ENCODE measurements at regions not wholly inside any gene's neighbourhood (a gene's known extent, or its start where the extent isn't known, plus 50 kb on each side); places are given as distances from the start of the nearest gene placed in this dataset.

DNA sequence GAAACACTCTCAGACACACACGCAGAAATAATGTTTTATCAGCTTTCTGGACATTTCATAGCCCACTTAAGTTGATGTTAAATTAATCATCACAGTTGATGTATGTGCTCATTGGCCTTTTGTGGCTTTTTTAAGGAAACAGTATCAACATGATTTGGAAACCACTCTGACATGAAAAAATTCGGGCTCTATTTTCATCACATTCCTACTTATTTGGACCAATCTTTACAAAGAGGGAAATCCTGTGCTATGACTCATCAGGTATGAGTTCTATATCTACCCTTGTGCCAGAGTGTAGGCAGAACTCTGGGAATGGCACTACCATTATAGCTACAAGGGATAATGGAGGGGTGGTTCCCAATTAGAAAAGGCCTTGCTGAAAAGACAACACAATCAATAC, 388.4 kb upstream of the PTGER4 start:
- TF ChIP-seq, protein P1, sequence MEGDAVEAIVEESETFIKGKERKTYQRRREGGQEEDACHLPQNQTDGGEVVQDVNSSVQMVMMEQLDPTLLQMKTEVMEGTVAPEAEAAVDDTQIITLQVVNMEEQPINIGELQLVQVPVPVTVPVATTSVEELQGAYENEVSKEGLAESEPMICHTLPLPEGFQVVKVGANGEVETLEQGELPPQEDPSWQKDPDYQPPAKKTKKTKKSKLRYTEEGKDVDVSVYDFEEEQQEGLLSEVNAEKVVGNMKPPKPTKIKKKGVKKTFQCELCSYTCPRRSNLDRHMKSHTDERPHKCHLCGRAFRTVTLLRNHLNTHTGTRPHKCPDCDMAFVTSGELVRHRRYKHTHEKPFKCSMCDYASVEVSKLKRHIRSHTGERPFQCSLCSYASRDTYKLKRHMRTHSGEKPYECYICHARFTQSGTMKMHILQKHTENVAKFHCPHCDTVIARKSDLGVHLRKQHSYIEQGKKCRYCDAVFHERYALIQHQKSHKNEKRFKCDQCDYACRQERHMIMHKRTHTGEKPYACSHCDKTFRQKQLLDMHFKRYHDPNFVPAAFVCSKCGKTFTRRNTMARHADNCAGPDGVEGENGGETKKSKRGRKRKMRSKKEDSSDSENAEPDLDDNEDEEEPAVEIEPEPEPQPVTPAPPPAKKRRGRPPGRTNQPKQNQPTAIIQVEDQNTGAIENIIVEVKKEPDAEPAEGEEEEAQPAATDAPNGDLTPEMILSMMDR (IDR thresholded peaks at IDR 0.05; ENCODE audit: control extremely low read depth, extremely low read depth), result no peak
- 50 to 75% methylated on average over 2 of the region's 2 CpGs for WGBS, 2 donors
- DNase-seq (no peak), ATAC-seq (ENCODE audit: insufficient read depth, low FRiP score) (no peak)
- Histone ChIP-seq H3K36me3 (ENCODE audit: control insufficient read depth in 4 of 4, insufficient read depth in 4 of 4, low read length in 4 of 4) (no peaks in the 10 kb centered on the region), H3K27me3 (ENCODE audit: control insufficient read depth in 3 of 3, insufficient read depth in 3 of 3, low read length in 2 of 3) (no peaks in the 10 kb centered on the region), H3K9ac (ENCODE audit: insufficient read depth in 1 of 2, low read length in 2 of 2) (no peak overlapping the region), H3K4me3 (no peak overlapping the region), H3K9me3 (ENCODE audit: control insufficient read depth in 4 of 4, insufficient read depth in 3 of 4, low read length in 3 of 4) (peaks cover 0 to 5% (median 0%) of the 10 kb centered on the region in 4 donors), H3K4me1 (ENCODE audit: control insufficient read depth in 5 of 5, insufficient read depth in 5 of 5, low read length in 5 of 5) (no peaks in the 10 kb centered on the region), H3K27ac (ENCODE audit: low read depth in 1 of 2, low read length in 1 of 2) (no peak overlapping the region)

DNA sequence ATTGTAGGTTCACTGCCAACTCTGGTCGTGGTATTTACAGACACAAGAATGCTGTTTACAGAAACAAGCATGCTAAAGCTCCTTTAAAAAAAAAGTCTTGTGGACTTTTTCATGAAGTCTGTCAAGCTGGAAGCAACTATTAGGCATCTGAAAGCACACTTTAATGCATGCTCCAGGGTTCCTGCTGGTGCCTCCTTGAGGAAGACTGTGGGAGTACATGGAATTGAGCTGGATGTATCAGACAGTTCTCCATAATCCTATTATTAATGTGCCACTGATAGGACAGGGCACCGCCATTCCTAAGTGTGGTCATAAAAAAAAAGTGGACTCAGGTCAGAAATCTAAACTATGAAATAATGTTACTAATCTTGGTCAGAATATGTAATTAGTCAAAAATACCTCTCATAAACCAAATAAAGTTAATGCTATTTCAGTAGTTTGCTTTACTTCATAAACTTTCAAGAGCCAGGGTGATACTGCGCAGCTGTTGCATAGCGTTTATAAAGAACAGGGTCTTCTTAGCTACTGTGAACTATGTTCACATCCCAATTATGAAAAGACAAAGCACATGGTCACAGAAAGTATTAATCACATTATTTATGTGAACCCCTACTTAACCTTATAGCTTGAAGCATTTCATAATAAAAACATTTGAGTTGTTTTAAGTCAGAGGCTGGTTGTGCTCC, 390.8 kb upstream of the PTGER4 start:
- TF ChIP-seq, protein P1 (IDR thresholded peaks at IDR 0.05; ENCODE audit: control extremely low read depth, extremely low read depth), result no peak
- no peak for ATAC-seq (ENCODE audit: insufficient read depth, low FRiP score)
- H3K27me3 ChIP-seq (ENCODE audit: control insufficient read depth in 3 of 3, insufficient read depth in 3 of 3, low read length in 2 of 3), result no peaks in the 10 kb centered on the region
- WGBS, 2 donors, result 83 to 90% methylated on average over 4 of the region's 4 CpGs
- no peaks in the 10 kb centered on the region for H3K4me1 ChIP-seq (ENCODE audit: control insufficient read depth in 5 of 5, insufficient read depth in 5 of 5, low read length in 5 of 5)
- H3K9ac ChIP-seq (ENCODE audit: insufficient read depth in 1 of 2, low read length in 2 of 2), result no peak overlapping the region
- no peak overlapping the region for H3K4me3 ChIP-seq
- no peak overlapping the region for H3K27ac ChIP-seq (ENCODE audit: low read depth in 1 of 2, low read length in 1 of 2)
- no peaks in the 10 kb centered on the region for H3K36me3 ChIP-seq (ENCODE audit: control insufficient read depth in 4 of 4, insufficient read depth in 4 of 4, low read length in 4 of 4)
- DNase-seq, result no peak
- peaks cover 0 to 5% (median 0%) of the 10 kb centered on the region in 4 donors for H3K9me3 ChIP-seq (ENCODE audit: control insufficient read depth in 4 of 4, insufficient read depth in 3 of 4, low read length in 3 of 4)

DNA sequence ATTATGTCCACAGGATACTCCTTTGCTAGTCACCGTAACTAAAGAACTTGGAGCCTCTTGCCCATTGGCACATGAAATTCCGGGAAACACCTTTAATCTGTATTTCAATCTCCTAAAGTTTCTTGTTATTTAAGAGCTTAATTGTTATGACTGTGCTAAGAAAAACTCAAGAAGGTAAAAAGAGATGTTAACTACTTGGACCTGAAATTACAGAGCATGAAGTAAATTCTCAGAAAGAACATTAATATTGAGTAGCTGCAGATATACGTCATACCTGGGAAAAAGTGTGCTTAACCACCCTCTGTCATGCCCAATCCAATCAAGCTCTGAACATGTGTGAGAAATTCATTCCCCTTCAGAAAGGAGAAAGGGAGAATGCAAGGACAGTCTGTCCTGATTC, 394.9 kb upstream of the PTGER4 start:
- Histone ChIP-seq H3K36me3 (ENCODE audit: control insufficient read depth in 4 of 4, insufficient read depth in 4 of 4, low read length in 4 of 4) (no peaks in the 10 kb centered on the region), H3K9me3 (ENCODE audit: control insufficient read depth in 4 of 4, insufficient read depth in 3 of 4, low read length in 3 of 4) (peaks cover 0 to 5% (median 0%) of the 10 kb centered on the region in 4 donors), H3K27me3 (ENCODE audit: control insufficient read depth in 3 of 3, insufficient read depth in 3 of 3, low read length in 2 of 3) (no peaks in the 10 kb centered on the region), H3K27ac (ENCODE audit: low read depth in 1 of 2, low read length in 1 of 2) (no peak overlapping the region), H3K4me1 (ENCODE audit: control insufficient read depth in 5 of 5, insufficient read depth in 5 of 5, low read length in 5 of 5) (no peaks in the 10 kb centered on the region), H3K4me3 (no peak overlapping the region), H3K9ac (ENCODE audit: insufficient read depth in 1 of 2, low read length in 2 of 2) (no peak overlapping the region)
- TF ChIP-seq, protein P1 (IDR thresholded peaks at IDR 0.05; ENCODE audit: control extremely low read depth, extremely low read depth), result no peak
- DNase-seq (no peak), ATAC-seq (ENCODE audit: insufficient read depth, low FRiP score) (no peak)
- 93 to 94% methylated on average over 3 of the region's 3 CpGs for WGBS, 2 donors

DNA sequence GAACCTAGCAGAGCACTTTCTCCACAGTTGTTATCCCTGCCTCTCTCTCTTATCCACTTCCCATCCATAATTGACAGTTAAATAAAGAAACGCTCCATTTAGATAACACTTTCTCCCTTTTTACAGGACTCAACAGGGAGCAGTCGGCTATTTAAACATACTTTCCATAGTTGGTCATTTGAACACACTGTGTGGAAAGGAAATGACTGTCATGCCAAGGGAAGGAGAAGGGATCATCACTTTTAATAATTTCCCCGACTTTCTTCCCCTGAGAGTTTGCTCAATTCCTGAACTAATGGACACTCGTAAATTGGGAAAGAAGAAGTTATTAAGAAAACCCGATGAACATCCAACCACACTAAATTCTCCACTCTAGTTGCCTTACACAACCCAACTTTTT, 400.8 kb upstream of the PTGER4 start:
- DNase-seq (no peak), ATAC-seq (ENCODE audit: insufficient read depth, low FRiP score) (no peak)
- Histone ChIP-seq H3K27me3 (ENCODE audit: control insufficient read depth in 3 of 3, insufficient read depth in 3 of 3, low read length in 2 of 3) (no peaks in the 10 kb centered on the region), H3K27ac (ENCODE audit: low read depth in 1 of 2, low read length in 1 of 2) (no peak overlapping the region), H3K9me3 (ENCODE audit: control insufficient read depth in 4 of 4, insufficient read depth in 3 of 4, low read length in 3 of 4) (no peaks in the 10 kb centered on the region), H3K9ac (ENCODE audit: insufficient read depth in 1 of 2, low read length in 2 of 2) (no peak overlapping the region), H3K4me1 (ENCODE audit: control insufficient read depth in 5 of 5, insufficient read depth in 5 of 5, low read length in 5 of 5) (no peaks in the 10 kb centered on the region), H3K4me3 (no peak overlapping the region), H3K36me3 (ENCODE audit: control insufficient read depth in 4 of 4, insufficient read depth in 4 of 4, low read length in 4 of 4) (no peaks in the 10 kb centered on the region)
- TF ChIP-seq, protein P1 (IDR thresholded peaks at IDR 0.05; ENCODE audit: control extremely low read depth, extremely low read depth), result no peak
- WGBS, 2 donors, result 81 to 84% methylated on average over 5 of the region's 5 CpGs
